HepG2 (cell line): ENCODE measurements at regions not wholly inside any gene's neighbourhood (a gene's known extent, or its start where the extent isn't known, plus 50 kb on each side); places are given as distances from the start of the nearest gene placed in this dataset.

Source experiments
- ATAC-seq: fragments of 200-7000 bp; cut with Tn5 transposase; 3 replicates; pipeline ENCODE4 v1.9.1; 2020; ENCODE audit warnings: mild to moderate bottlenecking, moderate library complexity
- BruUV-seq: library from RNA; stranded (reverse); fragments of 400-500 nt; replicated peaks from 2 replicates; lab custom pipeline; 2021; lab: Mats Ljungman, UMichigan
- CTCF ChIA-PET: fragments of 300-600 bp; formaldehyde crosslinking; extraction: SDS; loops from one replicate; lab custom pipeline; 2021; ENCODE audit warnings: low total read pairs, inconsistent platforms, low intra/inter-chr PET ratio; lab: Yijun Ruan, JAX
- POLR2A ChIA-PET: fragments of 350-600 bp; sonication (Branson Sonifier 250); formaldehyde crosslinking; loops from one replicate; lab custom pipeline; 2020; ENCODE audit warnings: antibody characterized with exemption, inconsistent platforms; lab: Yijun Ruan, JAX
- DNase-seq: peaks from one replicate; pipeline ENCODE4 v3.0.0-alpha.2; 2015; ENCODE audit warnings: low spot score
- FAIRE-seq: peaks from 3 replicates; lab custom pipeline; 2011; peaks lifted over from hg19 to GRCh38; lab: Jason Lieb, UNC
- H2AFZ ChIP-seq: one replicate; pipeline ENCODE4 v1.6.1; 2011; ENCODE audit warnings: low read length, inconsistent platforms
- H3K27ac ChIP-seq: fragments of 300-600 bp; 3 replicates; pipeline ENCODE4 v1.8.0; 2011; ENCODE audit warnings: mixed run types, mild to moderate bottlenecking, mixed read lengths, low read length, inconsistent platforms; ENCODE audit not compliant: insufficient read depth; ENCODE audit errors: extremely low read length
- H3K27me3 ChIP-seq, 2 experiments: fragments of 200-600 bp in 1 of 2; 2 replicates in 1 of 2; 3 replicates in 1 of 2; pipeline versions ENCODE4 v1.6.0 to v1.8.0; 2011; ENCODE audit warnings: low read length in 2 of 2, mild to moderate bottlenecking in 2 of 2, moderate library complexity in 2 of 2, inconsistent platforms in 1 of 2; ENCODE audit not compliant: insufficient read depth in 2 of 2, control insufficient read depth in 1 of 2
- H3K36me3 ChIP-seq, 2 experiments: fragments of 200-600 bp in 1 of 2; replicated peaks in 1 of 2; 2 replicates in 1 of 2; 3 replicates in 1 of 2; pipeline versions ENCODE4 v1.5.1 to v1.8.0; 2011; ENCODE audit warnings: low read length in 2 of 2, inconsistent platforms in 1 of 2; ENCODE audit not compliant: insufficient read depth in 2 of 2, control insufficient read depth in 1 of 2
- H3K4me1 ChIP-seq: 2 replicates; pipeline ENCODE4 v1.5.1; 2012; ENCODE audit warnings: low read length, inconsistent platforms; ENCODE audit not compliant: insufficient read depth
- H3K4me2 ChIP-seq: 2 replicates; pipeline ENCODE4 v1.6.0; 2011; ENCODE audit warnings: low read depth, low read length, inconsistent platforms
- H3K4me3 ChIP-seq, 3 experiments: fragments of 200-600 bp in 1 of 3; sonication (generic), shearing (Covaris generic) in 1 of 3; replicated peaks in 1 of 3; 2 replicates each; pipeline ENCODE4 v1.5.1; 2011 to 2016; ENCODE audit warnings: low read length in 3 of 3, inconsistent platforms in 2 of 3, low read depth in 2 of 3, mild to moderate bottlenecking in 2 of 3, control low read depth in 1 of 3, mixed read lengths in 1 of 3; ENCODE audit not compliant: insufficient read depth in 1 of 3
- H3K79me2 ChIP-seq: one replicate; pipeline ENCODE4 v1.6.1; 2011; ENCODE audit warnings: low read length, inconsistent platforms; ENCODE audit not compliant: insufficient read depth
- H3K9ac ChIP-seq: 2 replicates; pipeline ENCODE4 v1.6.0; 2011; ENCODE audit warnings: mild to moderate bottlenecking, low read depth, low read length, inconsistent platforms; ENCODE audit not compliant: insufficient read depth
- H3K9me3 ChIP-seq: 2 replicates; pipeline ENCODE4 v1.5.1; 2012; ENCODE audit warnings: mild to moderate bottlenecking, low read length
- H4K20me1 ChIP-seq: 2 replicates; pipeline ENCODE4 v1.6.0; 2011; ENCODE audit warnings: inconsistent platforms, mild to moderate bottlenecking, low read length, moderate library complexity; ENCODE audit not compliant: insufficient read depth
- SALL1 ChIP-seq: sonication (generic); formaldehyde crosslinking; IDR thresholded peaks from 2 replicates; pipeline ENCODE4 v1.8.0; 2022; ENCODE audit warnings: mild to moderate bottlenecking, missing genetic modification reagents
- TAF15 ChIP-seq: fragments of 200-400 bp; formaldehyde crosslinking; IDR thresholded peaks from one replicate; pipeline ENCODE4 v1.6.1; 2018; ENCODE audit warnings: mild to moderate bottlenecking, low read depth, low read length; ENCODE audit not compliant: poor library complexity, severe bottlenecking
- WGBS: methylation state at CpG from one replicate; pipeline ENCODE4 v1.1.6; 2017; ENCODE audit warnings: low lambda C conversion rate; 5-methylcytosine and 5-hydroxymethylcytosine counted together
- in situ Hi-C: cut with HindIII; loops from 2 replicates; pipeline ENCODE4 v1.10.0; 2017; ENCODE audit warnings: low pct_unique_long_range_greater_than_20kb; ENCODE audit not compliant: extremely low pct_ligation_motif_present
- intact Hi-C: fragments of 100-400 bp; cut with micrococcal nuclease; formaldehyde crosslinking; loops from one replicate; pipeline ENCODE4 v1.10.0; 2022; ENCODE audit not compliant: unreplicated experiment
- TF ChIP-seq, protein P1 (sequence below): sonication (generic); formaldehyde crosslinking; IDR thresholded peaks from 2 replicates; pipeline ENCODE4 v1.8.1; 2022; ENCODE audit warnings: low read depth, mild to moderate bottlenecking, missing genetic modification reagents
- TF ChIP-seq, protein P2 (sequence below), 2 experiments: IDR thresholded peaks; 2 replicates each; pipeline ENCODE4 v1.6.1; 2011 to 2012; ENCODE audit warnings: low read length in 2 of 2, borderline replicate concordance in 1 of 2, low read depth in 1 of 2, mild to moderate bottlenecking in 1 of 2, moderate library complexity in 1 of 2
- TF ChIP-seq, protein P3 (sequence below): sonication (generic); IDR thresholded peaks from 2 replicates; pipeline ENCODE4 v1.6.1; 2016; ENCODE audit warnings: low read depth, borderline replicate concordance

DNA sequence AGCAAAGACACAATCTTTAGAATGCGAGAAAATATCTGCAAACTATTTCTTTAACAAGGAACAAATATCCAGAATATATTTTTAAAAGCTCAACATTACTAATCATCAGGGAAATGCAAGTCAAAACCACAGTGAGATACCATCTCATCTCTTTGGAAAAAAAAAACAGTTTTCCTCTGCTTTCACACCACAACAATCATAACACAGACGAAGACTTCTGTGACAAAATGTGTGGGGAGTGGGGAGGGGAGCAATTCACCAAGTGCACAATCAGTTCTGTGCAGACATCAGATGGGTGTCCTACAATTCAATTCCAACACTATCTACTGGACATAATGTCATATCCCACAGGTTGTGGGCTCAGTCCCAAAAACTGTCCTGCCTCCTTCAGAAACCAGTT lies 293.2 kb upstream of the SLC7A11 start:
- 1% methylated on average over 2 of the region's 2 CpGs for WGBS
- intact Hi-C loops = no loop called here
- no peak overlapping the region for H2AFZ ChIP-seq
- no peaks in the 10 kb centered on the region for H4K20me1 ChIP-seq
- TF ChIP-seq, protein P1, sequence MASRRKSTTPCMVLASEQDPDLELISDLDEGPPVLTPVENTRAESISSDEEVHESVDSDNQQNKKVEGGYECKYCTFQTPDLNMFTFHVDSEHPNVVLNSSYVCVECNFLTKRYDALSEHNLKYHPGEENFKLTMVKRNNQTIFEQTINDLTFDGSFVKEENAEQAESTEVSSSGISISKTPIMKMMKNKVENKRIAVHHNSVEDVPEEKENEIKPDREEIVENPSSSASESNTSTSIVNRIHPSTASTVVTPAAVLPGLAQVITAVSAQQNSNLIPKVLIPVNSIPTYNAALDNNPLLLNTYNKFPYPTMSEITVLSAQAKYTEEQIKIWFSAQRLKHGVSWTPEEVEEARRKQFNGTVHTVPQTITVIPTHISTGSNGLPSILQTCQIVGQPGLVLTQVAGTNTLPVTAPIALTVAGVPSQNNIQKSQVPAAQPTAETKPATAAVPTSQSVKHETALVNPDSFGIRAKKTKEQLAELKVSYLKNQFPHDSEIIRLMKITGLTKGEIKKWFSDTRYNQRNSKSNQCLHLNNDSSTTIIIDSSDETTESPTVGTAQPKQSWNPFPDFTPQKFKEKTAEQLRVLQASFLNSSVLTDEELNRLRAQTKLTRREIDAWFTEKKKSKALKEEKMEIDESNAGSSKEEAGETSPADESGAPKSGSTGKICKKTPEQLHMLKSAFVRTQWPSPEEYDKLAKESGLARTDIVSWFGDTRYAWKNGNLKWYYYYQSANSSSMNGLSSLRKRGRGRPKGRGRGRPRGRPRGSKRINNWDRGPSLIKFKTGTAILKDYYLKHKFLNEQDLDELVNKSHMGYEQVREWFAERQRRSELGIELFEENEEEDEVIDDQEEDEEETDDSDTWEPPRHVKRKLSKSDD = no peak
- TF ChIP-seq, protein P2, sequence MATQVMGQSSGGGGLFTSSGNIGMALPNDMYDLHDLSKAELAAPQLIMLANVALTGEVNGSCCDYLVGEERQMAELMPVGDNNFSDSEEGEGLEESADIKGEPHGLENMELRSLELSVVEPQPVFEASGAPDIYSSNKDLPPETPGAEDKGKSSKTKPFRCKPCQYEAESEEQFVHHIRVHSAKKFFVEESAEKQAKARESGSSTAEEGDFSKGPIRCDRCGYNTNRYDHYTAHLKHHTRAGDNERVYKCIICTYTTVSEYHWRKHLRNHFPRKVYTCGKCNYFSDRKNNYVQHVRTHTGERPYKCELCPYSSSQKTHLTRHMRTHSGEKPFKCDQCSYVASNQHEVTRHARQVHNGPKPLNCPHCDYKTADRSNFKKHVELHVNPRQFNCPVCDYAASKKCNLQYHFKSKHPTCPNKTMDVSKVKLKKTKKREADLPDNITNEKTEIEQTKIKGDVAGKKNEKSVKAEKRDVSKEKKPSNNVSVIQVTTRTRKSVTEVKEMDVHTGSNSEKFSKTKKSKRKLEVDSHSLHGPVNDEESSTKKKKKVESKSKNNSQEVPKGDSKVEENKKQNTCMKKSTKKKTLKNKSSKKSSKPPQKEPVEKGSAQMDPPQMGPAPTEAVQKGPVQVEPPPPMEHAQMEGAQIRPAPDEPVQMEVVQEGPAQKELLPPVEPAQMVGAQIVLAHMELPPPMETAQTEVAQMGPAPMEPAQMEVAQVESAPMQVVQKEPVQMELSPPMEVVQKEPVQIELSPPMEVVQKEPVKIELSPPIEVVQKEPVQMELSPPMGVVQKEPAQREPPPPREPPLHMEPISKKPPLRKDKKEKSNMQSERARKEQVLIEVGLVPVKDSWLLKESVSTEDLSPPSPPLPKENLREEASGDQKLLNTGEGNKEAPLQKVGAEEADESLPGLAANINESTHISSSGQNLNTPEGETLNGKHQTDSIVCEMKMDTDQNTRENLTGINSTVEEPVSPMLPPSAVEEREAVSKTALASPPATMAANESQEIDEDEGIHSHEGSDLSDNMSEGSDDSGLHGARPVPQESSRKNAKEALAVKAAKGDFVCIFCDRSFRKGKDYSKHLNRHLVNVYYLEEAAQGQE (IDR thresholded peaks at IDR 0.05; ENCODE audit: borderline replicate concordance in 1 of 2, low read depth in 1 of 2, low read length in 2 of 2) = no peak
- TF ChIP-seq TAF15 (no peak), SALL1 (no peak)
- TF ChIP-seq, protein P3, sequence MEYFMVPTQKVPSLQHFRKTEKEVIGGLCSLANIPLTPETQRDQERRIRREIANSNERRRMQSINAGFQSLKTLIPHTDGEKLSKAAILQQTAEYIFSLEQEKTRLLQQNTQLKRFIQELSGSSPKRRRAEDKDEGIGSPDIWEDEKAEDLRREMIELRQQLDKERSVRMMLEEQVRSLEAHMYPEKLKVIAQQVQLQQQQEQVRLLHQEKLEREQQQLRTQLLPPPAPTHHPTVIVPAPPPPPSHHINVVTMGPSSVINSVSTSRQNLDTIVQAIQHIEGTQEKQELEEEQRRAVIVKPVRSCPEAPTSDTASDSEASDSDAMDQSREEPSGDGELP = no peak
- TF ChIP-seq, all 625 proteins: peak for 0
- CTCF ChIA-PET = no interaction called here
- no peak for DNase-seq
- no peaks in the 10 kb centered on the region for H3K79me2 ChIP-seq
- no peak overlapping the region for H3K9ac ChIP-seq
- H3K36me3 ChIP-seq = no peaks in the 10 kb centered on the region
- ATAC-seq = no peak
- no peak overlapping the region for H3K27ac ChIP-seq
- H3K4me3 ChIP-seq = no peak overlapping the region
- BruUV-seq = no TSS peak
- in situ Hi-C loops = no loop called here
- H3K4me2 ChIP-seq = no peak overlapping the region
- no peaks in the 10 kb centered on the region for H3K27me3 ChIP-seq
- H3K9me3 ChIP-seq = peaks cover 7% of the 10 kb centered on the region
- no peak for FAIRE-seq
- POLR2A ChIA-PET = no interaction called here
- no peaks in the 10 kb centered on the region for H3K4me1 ChIP-seq
